NCI-H345 treated with DMSO at 0.1 percent for 48 hours (cell line): ENCODE measurements at regions not wholly inside any gene's neighbourhood (a gene's known extent, or its start where the extent isn't known, plus 50 kb on each side); places are given as distances from the start of the nearest gene placed in this dataset.
"Not testable (repeated sequence)": the region's sequence is repeated elsewhere in the genome, so short reads cannot be mapped to it uniquely, and the experiment has no call there.

ENCODE experiments used
- DNase-seq: peaks from one replicate; lab custom pipeline; 2025; ENCODE audit not compliant: unreplicated experiment; lab: John Stamatoyannopoulos, UW

DNA sequence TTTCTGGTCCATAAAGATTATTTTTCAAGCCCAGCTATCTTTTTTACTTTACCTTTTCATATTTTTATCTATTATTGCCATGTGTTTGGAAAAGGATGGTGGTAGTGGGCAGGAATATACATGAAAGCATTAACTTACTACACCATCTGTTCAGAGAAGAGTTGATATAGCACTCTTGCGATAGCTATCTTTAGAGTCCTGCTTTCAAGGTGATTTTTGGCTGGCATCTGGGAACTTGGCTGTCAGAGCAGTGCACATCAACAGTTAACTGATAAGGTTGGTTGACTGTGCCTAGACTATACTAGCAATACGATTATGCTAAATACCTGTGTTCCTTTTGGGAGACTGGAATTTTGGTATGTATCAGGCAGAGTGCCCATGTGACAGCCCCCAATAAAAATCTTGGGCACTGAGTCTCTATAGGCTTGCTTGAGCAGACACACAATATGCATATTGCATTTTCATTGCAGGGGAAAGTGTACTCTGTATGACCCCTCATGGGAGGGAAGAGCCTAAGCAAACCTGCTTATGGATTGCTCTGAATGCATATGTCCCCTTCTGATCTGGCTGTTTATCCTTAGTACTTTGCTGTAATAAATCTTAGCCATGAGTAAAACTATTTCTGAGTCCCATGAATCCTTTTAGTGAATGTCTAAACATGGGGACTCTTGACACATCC, 227.6 kb upstream of the C9orf72 start:
- DNase-seq, result no peak

DNA sequence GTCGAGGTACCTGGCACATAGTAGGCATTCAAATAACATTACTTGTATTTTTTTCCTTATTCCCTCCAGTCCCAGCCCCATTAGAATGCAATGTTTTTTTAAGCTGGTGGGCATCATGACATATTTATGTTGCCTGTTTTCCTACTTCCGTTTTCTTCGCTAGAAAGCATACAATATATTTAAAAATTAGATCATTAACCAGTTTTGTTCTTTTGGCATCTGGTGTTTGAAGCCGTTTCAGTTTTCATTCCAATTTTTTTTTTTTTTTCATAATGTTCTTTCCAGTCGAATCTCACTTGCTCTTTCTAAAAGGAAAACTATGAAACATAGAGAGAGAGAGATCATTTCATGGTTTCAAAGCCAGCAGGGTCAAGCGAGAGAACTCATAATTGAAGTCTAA, 228.3 kb upstream of the C9orf72 start:
- DNase-seq, result no peak

DNA sequence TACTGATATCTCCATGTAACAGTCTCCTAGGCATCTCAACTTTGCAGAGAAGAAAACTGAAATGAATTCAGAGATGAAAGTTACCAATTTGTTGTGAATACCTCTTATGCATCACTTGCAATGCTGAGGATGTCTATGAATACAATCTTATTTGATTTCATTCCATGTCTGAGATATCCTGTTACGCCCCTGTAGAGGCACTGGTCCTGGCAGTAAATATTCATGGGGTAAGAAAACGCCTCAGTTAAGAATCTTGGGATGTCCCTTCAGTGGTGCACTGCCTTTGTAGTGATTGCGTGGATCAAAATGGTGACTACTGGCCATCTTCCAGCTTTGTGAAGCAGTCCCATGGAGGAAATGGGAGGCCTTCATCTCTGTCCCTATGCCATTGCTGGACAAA, 229.1 kb upstream of the C9orf72 start:
- no peak for DNase-seq

DNA sequence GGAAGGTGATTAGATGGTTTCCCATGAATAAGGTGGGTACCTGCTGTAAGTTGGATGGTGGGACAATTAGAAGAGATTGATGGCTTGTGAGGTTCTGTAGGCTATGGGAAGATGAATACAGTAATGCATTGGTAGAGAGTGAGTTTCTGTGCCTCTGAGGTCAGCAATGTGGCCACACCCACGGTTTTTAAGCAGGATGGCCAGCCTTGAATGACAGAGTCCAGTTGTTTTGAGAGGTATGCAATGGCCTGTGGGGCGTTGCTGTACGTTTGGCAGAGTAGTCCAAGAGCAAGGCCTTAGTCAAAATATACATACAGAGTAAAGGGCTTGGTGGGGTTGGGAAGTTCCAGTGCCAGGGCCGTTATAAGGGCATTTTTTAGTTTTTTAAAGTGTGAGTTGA, 235.6 kb upstream of the C9orf72 start:
- no peak for DNase-seq

DNA sequence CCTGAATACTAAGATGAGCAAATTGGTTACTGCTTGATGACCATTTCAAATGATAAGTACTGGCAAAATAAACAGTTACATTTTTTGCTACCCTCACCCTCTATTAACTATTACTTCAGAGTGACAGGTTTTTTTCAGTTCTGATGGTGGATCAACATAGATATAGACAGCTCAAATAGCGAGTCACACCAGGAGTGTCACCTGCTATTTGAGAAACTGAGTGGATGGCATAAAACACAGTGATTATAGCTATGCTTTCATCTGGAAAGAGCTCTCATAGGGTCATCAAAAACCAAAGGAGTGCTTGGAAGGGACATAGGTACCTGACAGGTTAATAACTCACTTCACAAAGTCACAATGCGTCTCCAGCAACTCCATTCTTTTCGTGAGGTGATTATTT, 244.5 kb upstream of the C9orf72 start:
- DNase-seq, result no peak

DNA sequence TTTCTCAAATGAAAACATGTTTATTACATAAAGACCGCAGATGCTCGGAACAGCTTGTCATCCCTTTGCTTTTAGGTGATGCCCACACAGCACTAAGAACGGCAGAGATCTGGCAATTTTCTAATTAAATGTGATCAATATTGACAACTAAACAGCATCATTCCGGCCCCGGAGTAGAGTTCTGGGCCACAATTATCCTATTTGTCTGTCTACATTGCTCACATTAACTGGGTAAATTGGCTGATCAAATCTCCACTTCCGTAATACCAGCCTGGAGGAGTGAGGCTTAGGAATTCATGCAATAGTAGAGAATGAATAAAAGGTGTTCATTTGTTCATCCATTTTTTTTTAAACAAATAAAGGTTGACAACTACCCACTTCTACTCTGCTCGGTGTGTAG, 245.1 kb upstream of the C9orf72 start:
- DNase-seq, result no peak

DNA sequence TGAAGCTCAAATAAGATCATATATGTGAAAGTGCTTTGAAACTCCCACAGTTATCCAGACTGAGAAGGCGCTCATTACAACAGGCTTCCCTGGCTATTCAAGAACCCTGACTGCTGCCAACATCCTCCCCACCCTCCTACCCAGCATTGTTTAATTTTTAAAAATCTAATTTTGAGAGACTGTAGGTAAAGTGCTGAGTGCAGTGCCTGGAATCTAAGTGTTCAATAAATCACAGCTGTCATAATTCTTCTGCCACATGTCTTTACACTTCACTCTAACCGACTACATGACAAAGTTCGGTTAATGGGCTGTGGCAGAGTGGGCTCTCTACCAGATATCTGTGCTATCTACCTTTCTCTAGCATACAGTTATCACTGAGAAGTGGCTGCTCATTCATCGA, 255.6 kb upstream of the C9orf72 start:
- DNase-seq, result no peak

DNA sequence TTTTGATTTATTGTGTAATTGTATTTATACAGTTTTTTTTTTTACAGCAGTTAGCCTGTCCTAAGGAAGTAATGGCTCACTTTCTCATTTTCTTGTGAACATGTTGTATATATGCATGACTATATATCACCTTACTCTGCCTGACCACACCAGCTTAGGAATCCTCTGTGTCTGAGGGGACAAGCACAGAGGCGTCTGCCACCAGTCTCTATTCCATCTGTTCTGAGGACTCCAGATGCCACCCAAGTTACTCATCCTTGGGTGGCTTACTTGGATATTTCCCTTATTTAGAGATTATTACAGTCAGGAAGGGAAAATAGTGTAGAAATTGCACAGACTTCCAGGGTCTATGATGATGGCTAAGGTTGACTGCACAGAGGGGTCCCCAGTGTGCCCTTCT, 256.3 kb upstream of the C9orf72 start:
- no peak for DNase-seq

DNA sequence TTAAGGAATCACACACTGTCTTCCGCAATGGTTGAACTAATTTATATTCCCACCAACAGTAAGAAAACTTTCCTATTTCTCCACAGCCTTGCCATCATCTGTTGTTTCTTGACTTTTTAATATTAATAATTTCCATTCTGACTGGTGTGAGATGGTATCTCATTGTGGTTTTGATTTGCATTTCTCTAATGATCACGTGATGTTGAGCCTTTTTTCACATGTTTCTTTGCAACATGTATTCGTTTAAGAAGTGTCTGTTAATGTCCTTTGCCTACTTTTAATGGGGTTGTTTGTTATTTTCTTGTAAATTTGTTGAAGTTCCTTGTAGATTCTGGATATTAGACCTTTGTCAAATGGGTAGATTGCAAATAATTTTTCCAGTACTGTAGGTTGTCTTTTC, 258.8 kb upstream of the C9orf72 start:
- DNase-seq, result not testable (repeated sequence)

DNA sequence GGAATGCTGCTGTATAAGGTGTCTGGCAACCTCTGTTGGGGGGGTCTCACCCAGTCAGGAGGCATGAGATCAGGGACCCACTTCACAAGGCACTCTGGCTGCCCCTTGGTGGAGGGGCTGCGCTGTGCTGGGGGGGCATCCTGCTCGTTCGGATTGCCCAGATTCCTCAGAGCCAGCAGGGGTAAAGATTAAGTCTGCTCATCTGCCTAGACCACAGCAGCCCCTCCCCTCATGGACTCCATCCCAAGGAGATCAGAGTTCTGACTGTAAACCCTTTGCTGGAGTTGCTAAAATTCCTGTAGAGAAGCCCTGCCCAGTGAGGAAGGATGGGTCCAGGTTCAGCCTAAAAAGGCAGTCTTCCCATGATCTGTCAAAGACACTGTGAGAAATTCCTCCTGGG, 262.0 kb upstream of the C9orf72 start:
- DNase-seq, result no peak

DNA sequence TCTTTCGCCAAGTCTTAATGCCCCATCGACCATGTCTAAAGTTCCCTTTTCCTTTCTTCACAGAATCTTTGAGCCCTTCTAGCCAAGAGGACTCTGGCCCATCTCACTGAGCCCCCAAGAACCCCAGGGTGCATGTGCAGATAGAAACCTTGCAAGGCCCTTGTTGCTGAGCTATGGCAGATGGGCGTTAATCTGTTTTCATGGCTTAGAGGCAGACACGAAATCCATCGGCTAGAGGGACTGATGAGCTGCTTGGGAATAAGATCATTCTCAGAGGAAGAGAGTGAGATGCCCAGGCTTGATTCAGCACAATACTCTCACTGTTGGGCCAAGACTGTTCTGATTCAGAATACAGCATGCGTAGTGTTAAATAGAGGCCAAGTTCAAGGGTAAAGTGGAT, 262.5 kb upstream of the C9orf72 start:
- DNase-seq, result no peak

DNA sequence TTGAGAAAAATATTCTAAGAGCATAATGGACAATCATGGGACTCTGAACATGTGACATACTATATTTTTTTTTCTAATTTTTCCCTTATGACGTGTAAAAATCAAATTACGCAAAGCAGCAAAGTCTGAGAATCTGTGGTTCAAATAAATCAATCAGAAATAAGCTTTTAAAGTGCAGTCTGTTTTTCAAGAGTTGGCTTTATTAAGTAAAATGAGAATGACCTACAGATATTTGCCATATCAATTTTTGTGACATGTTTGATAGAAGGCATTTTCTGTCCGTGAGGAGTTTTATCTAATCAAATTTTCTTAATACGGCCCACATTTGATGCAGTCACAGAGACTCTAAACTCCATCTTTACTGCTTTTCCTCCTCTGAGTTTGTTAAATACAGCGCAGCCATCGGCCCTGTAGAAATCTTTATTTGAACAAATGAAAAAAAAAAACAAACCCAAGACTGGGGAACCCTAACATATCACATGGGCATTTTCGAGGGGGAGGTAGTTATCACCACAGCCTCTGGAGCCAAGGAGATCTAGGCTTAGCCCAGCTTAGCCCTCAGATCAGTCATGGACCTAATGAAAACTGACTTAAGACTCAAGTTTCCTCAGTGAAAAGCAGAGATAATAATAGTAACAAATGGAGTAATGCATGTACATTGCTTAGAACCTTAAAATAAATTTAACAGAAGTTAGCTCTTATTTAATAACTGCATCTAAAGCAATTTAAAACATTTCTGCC, 263.6 kb upstream of the C9orf72 start:
- DNase-seq, result no peak

DNA sequence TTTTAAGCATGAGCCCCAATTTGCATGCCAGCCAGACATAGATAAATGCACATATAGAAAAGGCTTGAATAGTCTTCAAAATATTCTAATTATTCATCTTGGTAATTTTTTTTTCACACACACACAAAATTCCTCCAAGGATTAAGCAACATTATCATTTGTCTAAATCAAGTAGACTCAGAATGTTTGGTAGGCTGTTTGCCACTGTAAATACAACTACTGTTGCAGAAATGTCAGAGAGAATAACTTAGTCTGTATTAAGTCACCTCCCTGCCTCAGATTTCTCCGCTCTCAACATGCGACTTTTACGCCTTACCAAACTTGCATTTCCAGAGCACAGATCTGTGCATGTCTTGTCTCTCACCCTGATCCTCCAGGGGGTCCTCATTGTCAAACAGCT, 265.6 kb upstream of the C9orf72 start:
- DNase-seq, result no peak

DNA sequence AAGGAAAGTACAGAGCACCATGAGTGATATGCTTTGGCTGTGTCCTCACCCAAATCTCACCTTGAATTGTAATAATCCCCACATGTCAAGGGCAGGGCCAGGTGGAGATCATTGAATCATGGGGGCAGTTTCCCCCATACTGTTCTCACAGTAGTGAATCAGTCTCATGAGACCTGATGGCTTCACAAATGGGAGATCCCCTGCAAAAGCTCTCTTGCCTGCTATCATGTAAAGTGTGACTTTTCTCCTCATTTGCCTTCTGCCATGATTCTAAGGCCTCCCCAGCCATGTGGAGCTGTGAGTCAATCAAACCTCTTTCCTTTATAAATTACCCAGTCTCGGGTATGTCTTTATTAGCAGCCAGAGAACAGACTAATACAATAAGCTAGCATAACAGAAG, 266.5 kb upstream of the C9orf72 start:
- DNase-seq, result not testable (repeated sequence)

DNA sequence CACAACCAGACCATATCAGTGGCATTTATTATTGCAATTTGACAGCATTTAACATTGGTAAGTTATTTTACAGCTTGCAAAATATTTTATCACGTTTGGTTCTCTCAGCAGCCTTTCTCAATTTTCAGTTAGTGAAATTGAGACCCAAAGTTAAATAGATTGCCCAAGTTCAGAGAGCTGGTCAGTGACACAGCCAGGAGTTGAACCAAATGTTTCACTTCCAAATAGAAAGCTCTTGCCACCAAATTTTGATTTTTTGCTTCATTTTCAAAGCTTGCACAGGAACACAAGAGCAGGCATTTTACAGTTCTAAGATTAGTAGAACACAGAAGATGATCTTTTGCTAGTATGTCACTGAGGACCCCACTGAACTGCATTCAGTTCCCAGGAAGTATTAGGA, 271.5 kb upstream of the C9orf72 start:
- DNase-seq, result no peak

DNA sequence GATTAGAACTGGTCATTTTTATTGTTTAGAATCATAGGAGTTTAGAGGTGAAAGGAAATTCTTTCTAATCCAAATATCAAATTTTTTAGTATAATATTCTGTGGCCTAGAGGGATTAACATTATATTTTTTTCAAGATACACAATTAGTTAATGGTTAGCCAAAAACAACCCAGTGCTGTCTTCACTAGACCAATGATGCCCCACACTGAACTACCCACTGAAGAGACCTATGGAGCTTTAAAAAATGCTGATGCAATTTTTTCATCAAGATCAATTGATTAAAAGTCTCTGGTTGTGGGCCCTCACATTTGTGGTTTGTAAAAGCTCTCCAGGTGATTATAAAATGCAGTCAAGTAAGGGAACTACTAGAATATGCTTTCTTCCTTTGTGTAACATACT, 274.1 kb upstream of the C9orf72 start:
- DNase-seq, result no peak

DNA sequence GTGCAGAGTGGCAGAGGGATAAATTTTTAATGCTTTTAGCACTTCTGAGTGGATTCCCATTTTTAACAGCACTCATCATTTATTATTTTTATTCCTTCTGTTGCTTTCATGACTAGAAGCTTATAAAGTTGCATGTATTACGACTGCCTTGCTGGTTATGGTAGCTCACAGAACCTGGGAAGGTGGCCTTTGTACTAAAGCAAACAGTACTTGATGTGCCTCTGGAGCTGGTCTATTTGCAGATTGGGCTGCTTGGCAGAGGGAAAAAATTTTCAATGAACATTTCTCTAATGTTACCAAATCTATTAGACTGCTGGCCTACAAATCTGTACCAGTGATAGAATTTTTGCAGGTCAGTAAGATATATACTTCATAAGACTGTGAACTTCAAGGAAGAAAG, 274.5 kb upstream of the C9orf72 start:
- no peak for DNase-seq

DNA sequence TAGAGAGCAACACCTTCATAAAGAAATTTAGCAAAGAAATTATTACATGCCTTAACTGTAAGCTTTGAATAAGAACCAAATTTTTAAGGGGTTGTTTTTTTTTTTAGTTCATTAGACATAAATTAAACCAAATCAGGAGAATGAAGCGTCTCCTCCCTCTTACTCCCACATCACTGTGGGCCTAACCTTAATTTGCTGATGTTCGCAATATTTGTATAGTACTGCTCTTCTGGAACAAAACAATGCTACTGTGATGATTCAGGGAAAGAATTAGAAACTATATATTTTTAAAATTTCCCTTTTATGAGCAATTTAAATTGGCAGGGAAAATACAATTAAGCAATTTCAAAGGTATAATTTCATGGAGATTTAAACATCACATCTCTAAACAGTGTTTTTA, 275.0 kb upstream of the C9orf72 start:
- DNase-seq, result no peak

DNA sequence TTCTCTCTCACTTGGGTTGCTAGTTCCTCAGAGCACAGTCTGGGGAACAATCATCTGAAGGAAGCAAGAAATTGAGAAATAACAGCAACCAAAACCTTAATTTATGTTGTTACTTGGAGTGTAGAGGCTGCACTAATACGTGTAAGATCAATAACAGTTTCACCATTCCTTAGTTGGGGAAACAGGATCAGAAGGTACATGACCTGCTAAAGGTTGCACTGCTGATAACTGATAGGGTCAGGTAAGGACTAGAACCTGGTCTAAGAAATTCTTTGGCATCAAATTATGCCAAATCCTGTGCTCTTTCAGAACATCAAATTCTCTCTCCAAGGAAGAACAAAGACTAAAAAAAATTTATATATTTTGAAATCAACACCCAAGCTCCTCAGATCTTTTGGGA, 278.6 kb upstream of the C9orf72 start:
- DNase-seq, result no peak

DNA sequence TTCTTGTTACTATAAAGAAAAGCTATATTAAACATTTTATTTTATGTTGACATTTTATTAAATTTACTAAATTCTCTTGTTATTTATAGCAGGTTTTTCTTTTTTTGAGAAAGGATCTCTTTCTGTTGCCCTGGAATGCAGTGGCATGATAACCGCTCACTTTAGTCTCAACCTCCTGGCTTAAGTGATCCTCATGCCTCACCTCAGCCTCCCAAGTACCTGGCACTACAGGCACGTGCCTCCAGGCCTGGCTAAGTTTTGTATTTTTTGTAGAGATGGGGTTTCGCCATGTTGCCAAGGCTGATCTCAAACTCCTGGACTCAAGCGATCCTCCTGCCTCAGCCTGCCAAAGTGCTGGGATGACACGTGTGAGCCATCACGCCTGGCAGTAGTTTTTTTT, 280.2 kb upstream of the C9orf72 start:
- DNase-seq, result no peak

DNA sequence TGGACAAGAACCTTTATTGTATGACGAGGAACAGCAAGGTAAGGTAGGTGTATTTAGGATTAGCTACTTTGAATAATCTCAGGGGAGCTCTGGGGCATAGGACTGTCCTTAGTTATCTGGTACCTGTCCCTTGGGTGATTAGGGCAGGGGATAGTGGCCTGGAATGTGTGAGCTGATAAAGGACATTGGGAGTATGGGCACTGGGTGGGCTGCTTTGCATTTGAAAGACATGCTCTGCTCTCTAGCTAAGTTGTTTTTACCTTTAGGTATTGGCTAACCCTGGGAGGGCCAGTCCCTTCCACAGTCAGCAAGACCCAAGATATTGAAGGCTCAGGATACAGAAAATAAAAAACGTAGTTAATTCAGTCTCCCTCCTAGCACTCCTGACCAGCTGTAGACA, 282.8 kb upstream of the C9orf72 start:
- DNase-seq, result no peak

DNA sequence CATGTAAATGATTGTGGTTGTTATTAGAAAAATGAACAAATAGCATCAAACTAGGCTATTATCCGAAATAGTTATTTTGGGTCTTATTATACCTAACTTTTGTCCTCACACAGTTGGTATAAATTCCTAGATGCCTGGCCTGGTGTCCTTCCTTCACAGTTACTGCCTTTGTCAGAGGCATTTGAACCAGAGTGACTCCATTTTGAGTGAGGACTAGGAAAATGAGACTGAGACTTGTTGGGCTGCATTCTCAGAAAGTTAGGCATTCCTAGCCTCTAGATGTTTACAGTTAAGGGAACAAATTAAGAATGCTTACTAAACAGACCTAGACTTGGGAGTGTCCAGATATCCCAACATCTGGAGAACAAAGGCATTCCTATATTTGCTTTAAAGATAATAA, 283.5 kb upstream of the C9orf72 start:
- no peak for DNase-seq

DNA sequence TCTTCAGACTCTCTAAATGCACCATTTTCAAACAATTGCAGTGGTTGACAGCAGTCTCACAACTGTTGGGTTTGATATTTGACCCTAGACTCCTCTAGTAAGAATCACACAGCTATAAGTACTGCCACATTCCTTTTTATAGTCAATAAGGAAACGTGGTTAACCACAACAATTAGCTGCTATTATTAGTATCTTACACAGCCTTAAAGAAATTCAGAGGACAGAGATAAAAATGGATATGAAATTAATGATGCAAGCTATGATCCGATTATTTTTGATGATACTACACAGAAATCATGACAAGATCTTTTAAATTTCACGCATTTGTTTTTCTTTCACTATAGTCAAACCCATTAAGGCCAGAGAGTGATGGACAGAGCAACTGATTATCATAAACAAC, 288.6 kb upstream of the C9orf72 start:
- no peak for DNase-seq
